ENCODE measurements at regions not wholly inside any gene's neighbourhood (a gene's known extent, or its start where the extent isn't known, plus 50 kb on each side); places are given as distances from the start of the nearest gene placed in this dataset.

DNA sequence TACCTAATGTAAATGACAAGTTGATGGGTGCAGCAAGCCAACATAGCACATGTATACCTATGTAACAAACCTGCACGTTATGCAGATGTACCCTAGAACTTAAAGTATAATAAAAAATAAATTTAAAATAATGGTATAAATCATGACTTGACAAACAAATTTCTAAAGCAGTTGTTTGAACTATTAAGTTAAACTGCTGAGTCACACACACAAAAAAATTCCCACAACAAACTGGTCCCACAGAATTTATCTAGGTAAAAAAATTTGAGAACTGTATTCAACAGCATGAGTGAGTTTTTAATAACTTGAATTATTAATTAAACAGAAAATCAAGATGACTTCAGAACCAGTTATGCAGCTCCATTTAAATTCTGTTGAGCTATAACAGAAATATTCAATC, 186.0 kb upstream of the SOX6 start:
- TF ChIP-seq CTCF (conservative IDR thresholded peaks at IDR 0.05): no peak
- TF ChIP-seq EZH2 (IDR thresholded peaks at IDR 0.05; ENCODE audit: low read depth): no peak
